KMS-11 (cell line): ENCODE measurements at regions not wholly inside any gene's neighbourhood (a gene's known extent, or its start where the extent isn't known, plus 50 kb on each side); places are given as distances from the start of the nearest gene placed in this dataset.

Experiments used
- H2AFZ ChIP-seq: fragments of 200-600 bp; sonication (generic); 2 replicates; pipeline ENCODE4 v1.6.1; 2016; ENCODE audit warnings: antibody characterized with exemption, mixed run types, low read depth
- H3K27ac ChIP-seq: fragments of 200-600 bp; sonication (generic); 2 replicates; pipeline ENCODE4 v1.6.1; 2016; ENCODE audit warnings: mild to moderate bottlenecking, mixed run types
- H3K27me3 ChIP-seq: fragments of 200-600 bp; sonication (generic); 2 replicates; pipeline ENCODE4 v1.6.1; 2017; ENCODE audit warnings: mild to moderate bottlenecking, low read depth, mixed run types, moderate library complexity; ENCODE audit not compliant: insufficient read depth
- H3K36me3 ChIP-seq: fragments of 200-600 bp; sonication (generic); 2 replicates; pipeline ENCODE4 v1.6.1; 2017; ENCODE audit warnings: mild to moderate bottlenecking, mixed run types; ENCODE audit not compliant: insufficient read depth
- H3K4me1 ChIP-seq: fragments of 200-600 bp; sonication (generic); 2 replicates; pipeline ENCODE4 v1.6.1; 2016; ENCODE audit warnings: mild to moderate bottlenecking, low read depth, mixed run types; ENCODE audit not compliant: poor library complexity, severe bottlenecking
- H3K4me2 ChIP-seq: fragments of 200-600 bp; sonication (generic); 2 replicates; pipeline ENCODE4 v1.7.0; 2016; ENCODE audit warnings: mild to moderate bottlenecking, mixed run types
- H3K4me3 ChIP-seq: fragments of 200-600 bp; sonication (generic); IDR thresholded peaks from 2 replicates; pipeline ENCODE4 v1.6.1; 2017; ENCODE audit warnings: low read depth, low read length, mixed read lengths; ENCODE audit not compliant: insufficient read depth
- H3K79me2 ChIP-seq: fragments of 200-600 bp; sonication (generic); 2 replicates; pipeline ENCODE4 v1.6.1; 2016; ENCODE audit warnings: low read depth, mixed run types; ENCODE audit not compliant: insufficient read depth
- H3K9ac ChIP-seq: fragments of 200-600 bp; sonication (generic); 2 replicates; pipeline ENCODE4 v1.6.1; 2016; ENCODE audit warnings: mild to moderate bottlenecking, mixed run types
- H4K20me1 ChIP-seq: fragments of 200-600 bp; sonication (generic); 2 replicates; pipeline ENCODE4 v1.6.1; 2016; ENCODE audit warnings: mild to moderate bottlenecking, mixed run types; ENCODE audit not compliant: insufficient read depth
- TF ChIP-seq, protein P1 (sequence below): fragments of 200-600 bp; sonication (generic); conservative IDR thresholded peaks from 2 replicates; pipeline ENCODE4 v1.6.1; 2017; ENCODE audit warnings: low read depth, mild to moderate bottlenecking, antibody characterized with exemption, low read length, moderate library complexity, mixed read lengths

DNA sequence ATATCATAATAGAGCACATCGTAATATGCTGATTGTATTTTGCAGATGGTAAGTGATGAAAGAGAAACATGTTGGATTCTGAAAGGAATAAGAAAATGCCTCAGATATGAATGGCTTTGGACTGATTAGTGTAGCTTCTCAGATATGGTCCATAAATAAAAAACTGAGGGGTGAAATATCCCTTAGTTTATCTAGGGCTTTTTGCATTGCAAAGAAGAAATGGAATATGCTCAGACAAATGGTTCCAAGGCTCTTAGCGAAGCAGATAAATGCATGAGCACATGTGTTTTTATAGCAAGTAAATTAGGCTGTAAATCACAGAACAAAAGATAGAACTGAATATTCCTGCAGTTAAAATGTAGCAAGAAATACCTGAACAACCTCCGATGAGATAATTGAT lies 820.9 kb upstream of the GRM7 start:
- TF ChIP-seq, protein P1, sequence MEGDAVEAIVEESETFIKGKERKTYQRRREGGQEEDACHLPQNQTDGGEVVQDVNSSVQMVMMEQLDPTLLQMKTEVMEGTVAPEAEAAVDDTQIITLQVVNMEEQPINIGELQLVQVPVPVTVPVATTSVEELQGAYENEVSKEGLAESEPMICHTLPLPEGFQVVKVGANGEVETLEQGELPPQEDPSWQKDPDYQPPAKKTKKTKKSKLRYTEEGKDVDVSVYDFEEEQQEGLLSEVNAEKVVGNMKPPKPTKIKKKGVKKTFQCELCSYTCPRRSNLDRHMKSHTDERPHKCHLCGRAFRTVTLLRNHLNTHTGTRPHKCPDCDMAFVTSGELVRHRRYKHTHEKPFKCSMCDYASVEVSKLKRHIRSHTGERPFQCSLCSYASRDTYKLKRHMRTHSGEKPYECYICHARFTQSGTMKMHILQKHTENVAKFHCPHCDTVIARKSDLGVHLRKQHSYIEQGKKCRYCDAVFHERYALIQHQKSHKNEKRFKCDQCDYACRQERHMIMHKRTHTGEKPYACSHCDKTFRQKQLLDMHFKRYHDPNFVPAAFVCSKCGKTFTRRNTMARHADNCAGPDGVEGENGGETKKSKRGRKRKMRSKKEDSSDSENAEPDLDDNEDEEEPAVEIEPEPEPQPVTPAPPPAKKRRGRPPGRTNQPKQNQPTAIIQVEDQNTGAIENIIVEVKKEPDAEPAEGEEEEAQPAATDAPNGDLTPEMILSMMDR: no peak
- no peaks in the 10 kb centered on the region for H3K36me3 ChIP-seq
- H3K4me1 ChIP-seq: no peaks in the 10 kb centered on the region
- H3K4me2 ChIP-seq: no peak overlapping the region
- no peaks in the 10 kb centered on the region for H4K20me1 ChIP-seq
- H3K27ac ChIP-seq: no peak overlapping the region
- no peaks in the 10 kb centered on the region for H3K27me3 ChIP-seq
- H3K79me2 ChIP-seq: no peaks in the 10 kb centered on the region
- no peak overlapping the region for H3K9ac ChIP-seq
- no peak overlapping the region for H3K4me3 ChIP-seq
- H2AFZ ChIP-seq: no peak overlapping the region

DNA sequence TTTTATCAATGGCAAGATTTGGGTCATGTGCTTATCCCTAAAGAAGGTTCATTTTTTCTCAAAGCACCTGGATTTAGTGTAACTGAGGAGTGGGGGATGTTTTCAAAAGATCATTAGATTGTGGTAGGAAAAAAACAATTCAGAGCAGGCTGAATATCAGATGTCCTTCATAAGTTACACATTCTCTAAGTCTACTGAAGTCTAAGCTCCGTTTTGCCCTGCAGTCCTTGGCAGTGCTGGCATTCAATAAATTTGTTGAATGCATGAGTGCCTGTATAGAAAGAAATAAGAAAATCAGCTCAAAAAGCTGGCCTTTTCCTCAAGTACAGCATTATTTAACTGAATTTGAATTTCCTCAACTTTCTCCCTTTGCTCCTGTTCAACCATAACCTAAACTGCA lies 819.0 kb upstream of the GRM7 start:
- Histone ChIP-seq H4K20me1 (no peaks in the 10 kb centered on the region), H2AFZ (no peak overlapping the region), H3K27me3 (no peaks in the 10 kb centered on the region), H3K79me2 (no peaks in the 10 kb centered on the region), H3K4me2 (no peak overlapping the region), H3K4me3 (no peak overlapping the region), H3K4me1 (no peaks in the 10 kb centered on the region), H3K36me3 (no peaks in the 10 kb centered on the region), H3K9ac (no peak overlapping the region), H3K27ac (no peak overlapping the region)
- TF ChIP-seq, protein P1: no peak

DNA sequence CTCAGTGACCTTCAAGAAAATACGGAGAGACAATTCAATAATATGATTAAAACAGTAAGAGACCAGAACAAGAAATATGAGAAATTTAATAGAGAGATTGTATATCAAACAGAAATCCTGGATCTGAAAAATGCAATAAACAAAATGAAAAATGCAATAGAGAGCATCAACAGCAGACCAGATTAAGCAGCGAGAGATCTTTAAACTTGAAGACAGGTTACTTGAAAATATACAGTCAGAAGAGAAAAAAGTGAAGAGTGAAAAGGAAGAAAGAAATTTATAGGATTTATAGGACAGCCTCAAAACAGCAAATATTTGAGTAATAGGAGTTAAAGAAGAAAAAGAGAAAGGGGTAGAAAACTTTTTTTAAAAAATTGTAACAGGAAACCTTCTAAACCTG lies 813.9 kb upstream of the GRM7 start:
- Histone ChIP-seq H3K9ac (no peak overlapping the region), H3K4me2 (no peak overlapping the region), H3K4me3 (no peak overlapping the region), H3K36me3 (no peaks in the 10 kb centered on the region), H2AFZ (no peak overlapping the region), H3K27ac (no peak overlapping the region), H3K27me3 (no peaks in the 10 kb centered on the region), H3K79me2 (no peaks in the 10 kb centered on the region), H3K4me1 (no peaks in the 10 kb centered on the region), H4K20me1 (no peaks in the 10 kb centered on the region)
- TF ChIP-seq, protein P1: no peak

DNA sequence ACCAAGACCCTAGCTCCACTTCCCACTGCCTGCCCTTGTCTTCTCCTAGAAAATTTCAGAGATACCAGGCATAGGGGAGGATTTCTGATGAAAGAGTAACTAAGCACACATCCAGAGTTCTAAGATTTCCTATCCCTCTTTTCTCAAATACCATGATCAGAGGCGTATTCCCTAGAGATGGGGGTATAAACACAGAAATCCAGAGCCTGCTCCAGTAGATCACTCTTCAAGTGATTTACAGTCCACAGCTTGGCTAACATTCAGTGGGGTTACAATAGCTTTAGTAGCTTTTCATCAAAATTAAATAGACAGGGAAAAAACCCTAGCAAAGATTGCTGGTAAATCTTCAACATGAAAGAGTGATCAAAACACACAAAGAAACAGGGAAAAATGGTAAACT lies 800.7 kb upstream of the GRM7 start:
- no peaks in the 10 kb centered on the region for H3K79me2 ChIP-seq
- H3K27ac ChIP-seq: no peak overlapping the region
- no peaks in the 10 kb centered on the region for H4K20me1 ChIP-seq
- no peak overlapping the region for H3K9ac ChIP-seq
- no peak overlapping the region for H3K4me3 ChIP-seq
- TF ChIP-seq, protein P1: no peak
- no peaks in the 10 kb centered on the region for H3K27me3 ChIP-seq
- H3K4me1 ChIP-seq: no peaks in the 10 kb centered on the region
- H3K4me2 ChIP-seq: no peak overlapping the region
- H2AFZ ChIP-seq: no peak overlapping the region
- H3K36me3 ChIP-seq: no peaks in the 10 kb centered on the region
